Fibroblast of villous mesenchyme (primary cell): ENCODE measurements at regions not wholly inside any gene's neighbourhood (a gene's known extent, or its start where the extent isn't known, plus 50 kb on each side); places are given as distances from the start of the nearest gene placed in this dataset.

Experiments
- DNase-seq: peaks from one replicate; pipeline ENCODE4 v3.0.0-alpha.2; 2010; ENCODE audit warnings: low read depth
- H3K4me3 ChIP-seq: 2 replicates; pipeline ENCODE4 v1.5.1; 2011; ENCODE audit warnings: low read depth, mild to moderate bottlenecking, low read length
- CTCF ChIP-seq: IDR thresholded peaks from 2 replicates; pipeline ENCODE4 v1.5.1; 2012; ENCODE audit warnings: low read depth, mild to moderate bottlenecking, low read length; ENCODE audit not compliant: insufficient read depth

DNA sequence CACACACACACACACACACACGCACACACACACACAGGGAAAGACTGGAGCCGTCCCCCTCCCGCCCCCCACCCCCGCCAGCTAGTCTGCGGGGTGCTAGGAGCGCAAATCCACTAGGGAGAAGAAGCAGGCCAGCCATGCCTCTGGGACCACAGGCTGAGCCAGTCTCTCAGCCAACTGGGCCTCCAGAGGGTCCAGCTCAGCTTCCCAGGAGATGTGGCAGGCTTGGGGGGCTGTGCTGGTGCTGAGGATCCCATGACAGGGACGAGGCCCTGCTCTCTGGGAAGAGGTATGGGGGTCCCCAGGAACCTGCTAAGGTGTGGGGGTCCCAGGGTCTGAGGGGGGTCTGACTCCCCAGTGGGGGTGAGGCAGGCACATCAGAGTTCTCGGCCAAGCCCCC is 133.5 kb downstream of the NCOR2 start:
- no peak for DNase-seq
- no peak for TF ChIP-seq CTCF
- no peak overlapping the region for H3K4me3 ChIP-seq

DNA sequence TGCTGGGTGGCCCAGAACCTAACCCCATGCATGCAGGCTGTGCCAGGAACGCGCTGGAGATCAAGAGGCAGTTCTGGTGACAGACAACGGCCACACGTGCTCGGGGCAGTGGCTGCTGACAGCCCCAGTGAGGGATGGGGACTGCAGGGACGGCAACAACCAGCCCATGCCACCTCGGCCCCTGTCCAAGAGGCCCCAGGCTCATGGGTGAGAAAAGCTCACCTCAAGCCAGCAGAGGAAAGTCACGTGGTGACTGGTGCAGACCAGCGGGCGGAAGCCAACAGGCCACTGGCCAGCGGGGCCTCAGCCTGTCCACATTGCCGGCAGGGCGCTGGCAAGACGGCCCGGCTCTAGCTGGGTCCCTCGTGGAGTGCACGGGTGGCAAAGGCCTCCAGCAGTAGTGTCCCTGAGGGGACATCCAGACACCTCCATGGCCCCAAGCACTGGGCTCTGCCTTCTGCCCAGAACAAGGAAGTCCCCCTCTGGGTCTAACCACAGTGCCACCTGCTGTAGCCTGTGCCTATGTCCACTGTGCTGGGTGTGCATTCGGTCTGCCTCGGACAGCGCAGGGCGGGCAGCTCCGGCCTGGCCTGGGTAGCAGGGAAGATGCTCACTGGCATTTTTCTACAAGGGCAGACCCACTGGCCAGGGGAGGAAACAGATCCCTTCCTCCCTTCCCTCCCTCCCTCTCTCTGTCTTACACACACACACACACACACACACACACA is 134.1 kb downstream of the NCOR2 start:
- no peak for TF ChIP-seq CTCF
- no peak for DNase-seq
- no peak overlapping the region for H3K4me3 ChIP-seq

DNA sequence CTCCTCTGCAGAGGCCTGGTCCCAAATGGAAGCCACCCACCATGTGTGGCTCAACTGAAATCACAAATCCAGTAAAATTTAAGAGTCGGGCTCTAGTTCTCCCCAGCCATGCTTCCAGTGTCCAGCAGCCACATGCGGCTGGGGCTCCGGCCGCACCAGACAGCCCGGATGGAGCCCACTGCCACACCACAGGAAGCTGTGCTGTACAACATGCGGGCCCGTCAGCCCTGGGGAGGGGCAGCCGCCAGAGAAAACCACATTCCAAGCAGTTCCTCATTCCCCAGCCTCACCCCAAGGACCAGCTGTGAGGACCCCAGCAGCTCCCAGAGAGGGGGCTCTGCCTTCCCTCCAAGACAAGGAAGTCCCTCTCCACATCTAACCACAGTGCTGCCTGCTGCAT is 135.0 kb downstream of the NCOR2 start:
- no peak for TF ChIP-seq CTCF
- H3K4me3 ChIP-seq: no peak overlapping the region
- DNase-seq: no peak

GRCh38 chr12:124431971-124432370 is 135.4 kb downstream of the NCOR2 start:
- no peak for DNase-seq
- TF ChIP-seq CTCF: no peak
- H3K4me3 ChIP-seq: no peak overlapping the region

GRCh38 chr12:124430491-124430890 is 135.6 kb downstream of the RFLNA start:
- no peak for DNase-seq
- H3K4me3 ChIP-seq: no peak overlapping the region
- no peak for TF ChIP-seq CTCF

DNA sequence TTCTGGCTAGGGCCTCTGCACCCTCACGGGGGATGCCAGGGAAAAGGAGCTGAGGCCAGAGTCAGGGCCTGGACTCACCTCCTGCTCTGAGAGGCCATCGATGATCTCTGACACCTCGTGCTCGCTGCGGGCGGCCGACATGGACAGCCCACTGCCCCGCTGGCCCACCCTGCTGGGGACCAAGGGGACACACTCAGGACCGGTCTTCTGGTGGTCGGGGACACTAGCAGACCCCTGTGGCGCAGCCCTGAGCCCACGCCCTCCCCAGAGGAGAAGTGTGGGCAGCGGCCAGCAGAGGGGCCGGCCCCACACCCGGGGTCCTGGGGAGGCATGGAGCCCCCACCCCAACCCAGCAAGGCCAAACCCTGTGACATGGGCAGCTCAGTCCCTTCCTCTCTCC is 134.6 kb downstream of the RFLNA start:
- DNase-seq: no peak
- no peak overlapping the region for H3K4me3 ChIP-seq
- TF ChIP-seq CTCF: no peak

GRCh38 chr12:124428792-124429281 is 133.9 kb downstream of the RFLNA start:
- peak; percentile 78 for DNase-seq
- no peak overlapping the region for H3K4me3 ChIP-seq
- no peak for TF ChIP-seq CTCF
